HG02840 (cell line): ENCODE measurements at regions not wholly inside any gene's neighbourhood (a gene's known extent, or its start where the extent isn't known, plus 50 kb on each side); places are given as distances from the start of the nearest gene placed in this dataset.

ENCODE experiments used
- ATAC-seq: cut with Tn5 transposase; IDR thresholded peaks from one replicate; pipeline ENCODE4 v1.9.1; 2021; ENCODE audit warnings: mild to moderate bottlenecking, moderate library complexity, moderate number of reproducible peaks; ENCODE audit not compliant: unreplicated experiment, low FRiP score

GRCh38 chr9:81741103-81741502, 51.8 kb upstream of the TLE1 start:
- ATAC-seq, result no peak

GRCh38 chr9:81748091-81748490, 58.7 kb upstream of the TLE1 start:
- ATAC-seq, result no peak

DNA sequence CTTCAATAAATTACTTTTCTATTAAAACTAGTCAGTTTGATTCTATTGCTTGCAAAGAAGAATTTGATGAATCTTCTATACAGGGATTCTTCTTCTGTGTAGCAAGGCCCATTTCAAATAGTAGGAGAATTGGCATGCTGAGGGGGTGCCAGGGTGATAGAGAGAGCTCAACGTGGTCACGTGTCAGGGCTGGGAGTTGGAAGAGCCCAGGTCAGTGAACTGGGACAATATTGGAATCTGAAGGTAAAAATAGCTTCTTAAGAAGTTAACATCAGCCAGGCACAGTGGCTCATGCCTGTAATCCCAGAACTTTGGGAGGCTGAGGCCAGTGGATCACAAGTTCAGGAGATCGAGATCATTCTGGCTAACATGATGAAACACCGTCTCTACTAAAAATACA, 64.1 kb upstream of the TLE1 start:
- no peak for ATAC-seq

GRCh38 chr9:81754245-81754644, 64.9 kb upstream of the TLE1 start:
- no peak for ATAC-seq

- no peak for ATAC-seq
Measured at GRCh38 chr9:81755721-81756120, 66.4 kb upstream of the TLE1 start.

DNA sequence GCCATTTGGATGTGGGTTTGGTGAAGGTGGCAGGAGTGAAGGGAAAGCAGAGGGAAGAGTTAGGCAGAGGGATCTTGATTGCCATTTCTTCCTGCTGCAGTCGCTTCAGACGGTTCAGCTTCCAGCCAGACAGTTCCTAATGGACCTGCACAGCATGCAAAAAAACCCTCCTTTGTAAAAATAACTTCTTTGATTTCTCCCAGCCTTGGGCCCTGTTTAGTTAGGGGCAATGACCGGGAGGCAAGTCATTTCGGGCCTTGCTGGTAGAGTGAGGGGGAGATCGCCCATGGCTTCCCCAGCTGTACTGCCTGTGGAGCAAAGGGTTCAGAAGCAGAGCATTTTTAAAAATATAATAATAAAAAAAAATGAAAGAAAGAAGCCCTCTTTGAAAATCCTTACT, 67.2 kb upstream of the TLE1 start:
- no peak for ATAC-seq

DNA sequence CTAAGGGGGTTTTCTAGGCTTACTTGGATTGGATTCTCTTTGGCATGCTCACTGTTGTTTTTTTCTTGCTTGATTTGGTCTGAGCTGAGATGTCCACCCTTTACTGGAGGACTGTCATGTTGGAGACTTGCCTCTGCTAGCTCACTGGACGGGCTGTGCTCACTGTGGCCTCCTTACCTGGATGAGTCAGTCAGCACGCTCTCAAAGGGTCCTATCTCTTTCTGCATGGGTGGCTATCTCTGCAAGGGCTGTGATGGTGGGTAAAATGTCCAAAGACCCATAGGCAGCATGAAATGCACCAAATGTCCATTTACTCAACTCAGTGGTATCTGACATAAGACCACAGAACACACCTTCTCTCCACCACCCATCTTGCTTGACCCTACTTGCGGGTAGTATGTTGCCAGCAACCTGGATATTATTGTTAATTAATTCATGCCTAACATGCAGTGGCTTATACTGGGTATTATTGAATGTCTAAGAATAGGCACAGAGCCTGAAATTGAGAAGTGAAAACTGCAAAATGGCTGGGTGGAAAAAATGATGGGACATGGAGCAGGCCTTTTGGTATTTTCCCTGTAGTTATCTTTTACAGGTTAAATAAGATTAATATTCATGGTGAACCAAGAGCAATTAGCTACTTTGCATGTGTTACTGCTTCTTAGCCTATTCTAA, 68.9 kb upstream of the TLE1 start:
- no peak for ATAC-seq

- ATAC-seq, result no peak
Measured at GRCh38 chr9:81759680-81760215, 70.4 kb upstream of the TLE1 start.

- no peak for ATAC-seq
Measured at GRCh38 chr9:81767921-81768320, 78.6 kb upstream of the TLE1 start.

DNA sequence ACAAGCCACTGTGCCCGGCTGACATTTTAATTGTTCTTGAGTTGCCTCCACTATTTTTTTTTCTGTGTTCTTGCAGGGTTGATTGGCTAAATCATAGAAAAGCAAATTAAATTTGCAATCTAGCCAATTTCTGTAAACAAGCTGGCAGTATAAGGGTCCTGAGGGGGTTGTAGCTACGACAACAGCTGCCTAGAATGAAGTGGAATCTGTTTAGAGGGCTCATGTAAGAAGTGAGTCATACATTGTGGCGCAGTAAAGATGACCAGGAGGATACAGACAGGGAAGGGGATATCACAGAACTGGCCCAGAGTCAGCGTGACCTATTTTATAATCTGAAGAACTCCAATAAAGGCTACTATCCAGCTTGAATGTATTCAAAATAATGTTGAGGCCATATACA, 82.2 kb upstream of the TLE1 start:
- no peak for ATAC-seq

DNA sequence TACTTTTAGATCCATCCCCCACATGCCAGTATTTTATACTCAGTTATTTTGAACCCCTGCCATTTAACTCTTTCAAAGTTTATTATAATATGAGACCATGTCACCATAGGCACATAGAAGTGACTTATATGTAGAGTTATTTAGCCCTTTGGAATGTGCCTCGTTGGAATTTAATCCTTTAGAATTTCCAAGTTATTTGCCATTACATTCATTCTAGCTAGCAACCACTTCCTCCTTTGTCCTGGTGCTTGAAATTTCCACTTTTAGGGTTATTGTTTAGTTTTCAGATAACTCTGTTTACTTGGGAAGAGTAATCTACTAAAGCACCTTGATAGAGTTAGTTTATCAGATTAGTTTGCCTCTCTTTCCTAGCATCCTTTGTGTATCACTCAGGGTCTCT, 82.8 kb upstream of the TLE1 start:
- ATAC-seq, result no peak

DNA sequence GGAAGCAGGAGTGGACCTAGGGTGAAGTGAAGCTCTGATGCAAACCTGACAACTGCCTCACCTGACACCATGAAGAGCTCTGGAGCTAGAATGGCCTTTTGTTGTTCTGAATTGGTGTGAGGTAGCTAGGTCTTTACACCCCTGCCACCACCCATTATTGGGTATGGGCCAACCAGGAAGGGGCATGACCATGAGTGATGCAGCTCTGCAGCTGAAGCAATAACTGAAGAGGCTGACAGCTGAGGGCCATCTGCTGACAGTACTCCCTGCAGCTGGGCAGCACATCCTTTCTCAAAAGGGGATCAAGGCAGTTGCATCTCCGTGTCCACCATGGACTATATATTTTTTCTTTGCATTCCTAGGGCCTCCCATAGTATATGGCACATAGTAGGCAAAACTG, 87.0 kb upstream of the TLE1 start:
- ATAC-seq, result no peak

DNA sequence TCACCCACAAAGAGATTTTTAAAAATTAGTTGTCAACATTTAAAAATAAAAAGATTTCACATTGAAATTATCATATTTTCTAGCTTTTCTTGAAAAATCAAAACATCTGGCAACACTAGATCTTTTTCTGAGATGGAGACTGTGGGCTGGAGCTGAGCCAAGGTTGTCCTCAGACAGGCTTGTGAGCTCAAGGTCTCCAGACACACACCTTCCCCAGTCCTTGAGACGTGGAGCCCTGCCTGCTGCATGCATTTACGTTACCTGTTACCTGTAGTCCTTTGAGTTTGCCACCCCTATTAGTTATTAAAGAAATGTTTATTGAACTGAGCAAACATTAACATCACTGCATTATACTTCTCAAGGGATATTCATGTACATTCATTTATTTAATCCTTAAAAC, 87.5 kb upstream of the TLE1 start:
- ATAC-seq, result no peak

DNA sequence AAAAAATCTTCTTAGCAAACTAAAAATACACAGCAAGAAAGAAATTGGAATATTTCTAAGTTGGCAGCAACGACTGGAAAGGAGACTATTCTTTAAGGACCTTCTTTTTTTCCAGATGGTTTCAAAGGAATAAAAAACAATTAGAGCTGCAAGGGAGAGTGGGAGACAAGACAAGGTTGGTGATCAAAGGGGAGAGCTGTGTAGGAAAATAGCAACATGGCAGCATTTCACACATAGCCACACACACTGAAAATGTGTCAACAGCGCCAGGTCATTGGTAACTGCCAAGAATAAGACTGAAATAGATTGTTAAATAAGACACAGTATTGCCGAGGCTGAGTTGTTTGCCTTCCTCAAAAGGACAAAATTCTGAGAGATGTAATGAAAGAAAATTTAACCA, 88.1 kb upstream of the TLE1 start:
- ATAC-seq, result no peak

GRCh38 chr9:81782313-81782995, 93.1 kb upstream of the TLE1 start:
- ATAC-seq, result no peak

- ATAC-seq, result no peak
Measured at GRCh38 chr9:81787747-81788632, 98.6 kb upstream of the TLE1 start.

DNA sequence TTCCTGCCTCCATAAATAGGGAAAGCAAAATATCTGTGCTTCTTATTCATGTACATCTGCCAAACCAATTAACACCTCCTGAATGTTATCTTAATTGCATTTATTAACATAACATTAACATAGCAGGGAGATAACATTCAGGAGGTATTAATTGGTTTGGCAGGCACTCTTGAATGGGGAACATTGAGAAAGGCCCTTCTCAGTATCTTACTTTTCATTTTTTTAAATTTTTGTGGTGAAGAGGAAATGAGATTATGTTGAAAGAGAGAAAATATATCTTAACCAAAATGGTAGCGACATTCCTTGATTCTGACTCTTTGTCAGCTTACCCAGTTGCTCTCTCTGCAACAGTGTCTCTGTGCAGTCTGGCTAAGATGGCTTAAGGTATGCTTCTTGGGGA, 100.4 kb upstream of the TLE1 start:
- no peak for ATAC-seq

DNA sequence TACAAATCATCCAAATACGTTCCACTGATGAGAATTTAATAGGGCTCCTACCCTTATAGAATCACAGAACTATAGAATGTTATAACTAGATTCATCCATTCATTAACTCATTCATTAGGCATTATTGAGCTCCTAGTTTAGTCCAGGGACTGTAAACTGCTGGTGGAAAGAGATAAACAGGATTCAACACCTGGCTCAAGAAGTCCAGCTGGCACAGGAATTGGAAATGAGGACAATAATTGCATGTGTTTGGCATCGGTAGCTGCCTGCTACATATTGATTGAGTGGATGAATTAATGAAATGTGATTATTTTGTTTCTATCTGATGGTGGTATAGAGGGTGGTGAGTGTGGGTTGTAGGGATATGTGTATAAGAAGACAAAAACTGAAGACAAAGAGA, 100.8 kb upstream of the TLE1 start:
- ATAC-seq, result no peak

DNA sequence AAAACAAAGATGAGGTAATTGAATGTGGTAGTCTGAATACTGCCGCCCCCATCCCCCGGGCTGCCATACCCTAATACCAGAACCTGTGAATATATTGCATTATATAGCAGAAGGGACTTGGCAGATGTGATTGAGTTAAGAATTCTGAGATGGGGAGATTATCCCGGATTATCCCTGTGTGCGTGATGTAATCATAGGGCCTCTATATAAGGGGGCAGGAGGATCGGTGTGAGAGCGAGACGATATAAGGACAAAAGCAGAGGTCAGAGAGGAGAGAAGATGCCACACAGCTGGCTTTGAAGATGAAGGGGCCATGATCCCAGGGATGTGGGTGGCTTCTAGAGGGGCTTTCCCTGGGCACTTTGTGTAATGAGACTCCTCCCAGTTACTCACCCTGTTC, 101.7 kb upstream of the TLE1 start:
- ATAC-seq, result no peak

GRCh38 chr9:81798606-81799005, 109.3 kb upstream of the TLE1 start:
- ATAC-seq, result no peak

- ATAC-seq, result no peak
Measured at GRCh38 chr9:81801190-81801589, 111.8 kb upstream of the TLE1 start.
